Hematopoietic multipotent progenitor cell treated with erythropoietin and hydrocortisone succinate and interleukin-3 and kit ligand, for 6 days (in vitro differentiated cells): ENCODE measurements at regions not wholly inside any gene's neighbourhood (a gene's known extent, or its start where the extent isn't known, plus 50 kb on each side); places are given as distances from the start of the nearest gene placed in this dataset.
"Not testable (repeated sequence)": the region's sequence is repeated elsewhere in the genome, so short reads cannot be mapped to it uniquely, and the experiment has no call there.

Source experiments
- DNase-seq: peaks from one replicate; pipeline ENCODE4 v3.0.0-alpha.2; 2015

DNA sequence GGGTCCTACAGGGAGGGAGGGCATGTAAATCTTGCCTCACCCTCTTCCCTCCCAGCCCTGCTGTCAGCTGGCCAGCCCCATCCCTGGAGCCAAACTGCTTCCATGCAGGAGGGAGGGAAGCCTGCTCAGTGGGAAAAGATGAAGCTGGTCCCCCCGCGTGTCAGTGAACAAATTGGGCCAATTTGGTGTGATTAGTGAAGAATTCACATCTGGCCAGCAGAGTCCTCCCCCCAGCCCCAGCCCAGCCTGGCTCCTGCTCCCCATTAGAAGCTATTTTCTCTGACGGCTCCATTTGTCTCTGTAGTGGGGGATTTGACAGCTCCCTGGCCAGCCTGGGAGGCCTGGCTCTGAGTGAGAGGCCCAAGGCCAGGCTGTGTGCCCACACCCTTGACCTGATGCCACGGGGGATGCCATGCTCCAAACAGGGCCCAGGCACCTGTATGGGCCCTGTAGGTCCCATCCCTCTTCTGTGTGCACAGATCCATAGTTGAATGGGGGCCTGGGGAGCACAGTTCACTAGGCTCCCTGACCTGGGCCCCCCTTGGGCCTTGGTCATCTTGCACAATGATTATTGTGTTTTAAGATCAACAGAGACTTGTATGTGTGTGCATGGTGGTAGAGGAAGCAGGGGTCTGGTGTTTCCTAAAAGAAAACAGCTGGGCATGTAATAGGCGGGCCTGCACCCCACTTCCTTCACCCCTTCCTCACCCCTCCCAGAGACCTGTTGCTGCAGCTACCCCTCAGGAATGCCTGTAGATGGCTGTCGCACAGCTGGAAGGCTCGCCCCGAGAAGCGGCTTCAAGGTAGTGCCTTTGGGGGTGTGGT, 50.7 kb upstream of the TAC4 start:
- DNase-seq, result no peak

DNA sequence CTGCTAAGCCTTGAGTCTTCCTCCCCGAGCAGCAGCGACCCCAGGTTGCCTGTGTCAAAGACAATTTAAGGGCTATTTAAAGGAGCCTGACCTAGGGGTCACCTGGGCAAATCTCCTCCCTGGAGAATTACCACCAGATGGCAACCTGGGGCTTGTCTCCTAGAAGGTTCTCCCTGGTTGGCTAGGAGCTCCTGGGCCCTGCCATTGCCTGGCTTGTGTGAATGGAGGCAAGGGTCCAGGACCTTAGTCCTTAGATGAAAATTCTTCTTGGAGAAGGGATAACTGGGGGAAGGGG, 51.3 kb upstream of the TAC4 start:
- peak; percentile 24 for DNase-seq

DNA sequence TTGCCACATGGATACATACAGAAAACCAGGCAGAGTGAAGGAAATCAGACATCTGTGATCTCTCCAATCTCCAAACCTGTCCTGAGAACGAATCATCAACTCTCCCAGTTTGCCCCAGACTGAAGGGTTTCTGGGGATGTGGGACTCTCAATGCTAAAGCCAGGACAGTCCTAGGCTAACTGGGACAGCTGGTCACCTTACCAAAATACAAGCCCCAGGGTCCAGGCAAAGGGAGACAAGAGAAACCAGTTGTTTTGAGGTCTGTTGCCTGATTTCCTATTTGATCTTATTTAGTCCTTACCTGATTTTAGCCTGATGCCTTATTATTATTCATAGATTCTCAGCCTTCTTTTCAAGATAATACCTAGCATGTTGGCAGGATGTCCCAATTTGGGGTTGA, 51.7 kb upstream of the TAC4 start:
- DNase-seq, result no peak

DNA sequence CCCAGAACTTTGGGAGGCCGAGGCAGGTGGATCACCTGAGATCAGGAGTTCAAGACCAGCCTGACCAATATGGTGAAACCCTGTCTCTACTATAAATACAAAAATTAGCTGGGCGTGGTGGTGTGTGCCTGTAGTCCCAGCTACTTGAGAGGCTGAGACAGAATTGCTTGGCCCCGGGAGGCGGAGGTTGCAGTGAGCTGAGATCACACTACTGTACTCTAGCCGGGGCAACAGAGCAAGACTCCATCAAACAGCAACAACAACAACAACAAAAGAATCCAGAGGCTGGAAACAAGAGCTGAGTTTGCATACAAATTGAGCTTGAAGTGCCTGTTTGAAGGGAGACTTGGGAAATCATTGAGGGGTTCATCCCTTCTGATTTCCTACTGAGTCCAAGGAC, 52.9 kb upstream of the TAC4 start:
- not testable (repeated sequence) for DNase-seq

- DNase-seq, result no peak
Measured at GRCh38 chr17:49901460-49902331, 53.8 kb upstream of the TAC4 start.

- no peak for DNase-seq
Measured at GRCh38 chr17:49903523-49903922, 55.7 kb upstream of the TAC4 start.

DNA sequence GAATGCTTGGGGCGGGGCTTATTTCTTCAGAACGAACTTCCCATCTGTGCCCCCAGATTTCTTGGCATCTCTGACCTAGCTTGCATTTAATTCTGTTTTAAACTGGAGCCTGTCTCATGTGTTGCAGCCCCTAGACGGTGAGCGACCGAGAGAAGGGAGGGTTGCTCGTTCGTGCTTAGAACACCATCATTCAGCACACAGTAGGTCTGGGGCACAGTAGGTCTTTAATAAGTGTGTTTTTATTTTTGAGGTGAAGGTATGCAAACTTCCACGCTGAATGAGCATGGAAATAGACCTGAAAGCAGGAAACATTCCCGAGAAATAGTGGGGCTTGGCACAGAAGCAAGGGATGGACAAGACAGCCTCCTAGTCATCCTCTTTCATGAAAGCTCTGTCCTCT, 57.0 kb upstream of the TAC4 start:
- no peak for DNase-seq

DNA sequence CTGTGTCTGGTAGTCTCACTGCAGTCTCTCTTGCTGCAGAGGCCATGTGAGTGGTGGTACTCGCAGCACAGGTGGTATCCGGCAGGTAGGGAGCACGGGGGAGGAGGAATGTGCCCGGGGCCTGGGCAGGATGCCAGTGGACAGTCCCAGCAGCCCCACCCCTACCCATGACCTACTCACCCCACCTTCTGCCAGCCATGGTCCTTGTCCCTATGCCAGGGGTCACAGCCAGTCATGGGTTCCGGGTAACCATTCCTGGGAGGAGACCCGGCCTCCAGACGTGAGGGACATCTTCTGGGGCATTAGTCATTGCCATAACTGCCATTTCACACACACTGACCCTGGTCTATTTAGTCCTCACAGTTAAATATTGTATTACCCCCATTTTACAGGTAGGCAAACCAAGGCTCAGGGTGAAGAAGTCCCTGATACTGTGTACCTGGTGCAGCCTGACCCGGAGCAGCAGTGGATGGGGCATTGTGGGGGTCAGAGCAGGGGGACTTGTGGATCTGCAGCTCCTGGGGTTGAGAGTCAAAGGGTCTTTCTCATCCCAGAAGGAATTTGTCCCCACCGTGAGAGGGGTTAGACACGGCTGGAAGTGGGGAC, 58.8 kb upstream of the TAC4 start:
- DNase-seq, result no peak

DNA sequence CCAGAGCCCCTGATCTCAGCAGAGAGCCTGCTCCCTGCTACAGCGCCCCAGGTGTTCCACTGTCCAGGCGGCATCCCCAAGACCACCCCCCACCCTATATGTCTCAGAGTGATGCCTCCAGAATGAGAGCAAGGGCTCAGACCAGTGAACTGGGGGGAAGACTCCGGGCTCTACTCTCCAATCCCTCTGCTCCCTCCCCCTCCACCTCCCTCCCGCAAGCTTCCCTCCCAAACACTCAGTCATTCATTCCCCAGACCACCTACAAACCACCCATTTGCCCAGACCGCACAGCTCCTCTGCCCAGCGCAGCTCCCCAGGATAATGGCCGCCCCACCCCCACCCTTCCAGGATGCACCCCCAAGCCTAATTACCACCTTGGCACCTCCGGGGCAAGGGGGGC, 59.4 kb upstream of the TAC4 start:
- DNase-seq, result no peak

DNA sequence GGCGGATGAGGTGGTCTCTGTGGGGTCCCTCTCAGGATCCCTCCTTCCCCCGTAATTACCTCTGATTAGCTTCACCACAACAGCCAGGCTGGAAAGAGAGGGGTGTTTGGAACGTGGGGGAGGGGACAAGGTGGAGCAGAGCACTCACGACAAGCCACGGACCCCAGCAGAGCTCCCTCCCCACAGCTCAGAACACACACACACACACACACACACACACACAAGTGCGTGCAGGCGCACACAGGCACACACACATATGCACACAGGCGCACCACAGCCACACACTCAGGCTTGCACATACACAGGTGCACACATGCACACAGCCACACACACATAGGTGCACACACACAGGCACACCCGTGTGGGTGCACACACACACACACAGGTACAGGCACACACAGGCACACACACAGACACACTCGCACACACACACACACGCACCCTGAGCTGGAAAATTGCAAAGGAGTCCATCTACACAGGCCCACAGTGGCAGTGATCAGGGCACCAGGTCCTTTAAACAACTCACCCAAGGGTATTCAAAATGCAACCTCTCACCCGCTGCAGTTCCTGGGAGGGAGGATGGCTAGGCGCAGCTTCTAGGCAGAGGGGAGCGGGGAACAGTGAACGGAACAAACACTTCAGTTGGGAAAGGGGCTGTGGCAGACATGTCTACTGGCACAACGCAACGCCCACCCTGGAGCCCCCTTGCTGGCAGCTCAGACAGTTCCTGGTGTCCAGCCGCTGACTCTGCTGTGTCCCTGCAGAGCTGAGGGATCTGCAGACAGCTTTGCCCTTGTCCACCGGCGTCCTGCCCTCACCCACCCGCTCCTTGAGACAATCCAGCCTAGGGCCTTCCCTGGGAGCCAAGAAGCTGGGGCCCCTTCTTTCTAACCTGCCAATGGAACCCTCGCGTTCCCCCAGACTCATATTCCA, 59.9 kb upstream of the DLX4 start:
- no peak for DNase-seq

DNA sequence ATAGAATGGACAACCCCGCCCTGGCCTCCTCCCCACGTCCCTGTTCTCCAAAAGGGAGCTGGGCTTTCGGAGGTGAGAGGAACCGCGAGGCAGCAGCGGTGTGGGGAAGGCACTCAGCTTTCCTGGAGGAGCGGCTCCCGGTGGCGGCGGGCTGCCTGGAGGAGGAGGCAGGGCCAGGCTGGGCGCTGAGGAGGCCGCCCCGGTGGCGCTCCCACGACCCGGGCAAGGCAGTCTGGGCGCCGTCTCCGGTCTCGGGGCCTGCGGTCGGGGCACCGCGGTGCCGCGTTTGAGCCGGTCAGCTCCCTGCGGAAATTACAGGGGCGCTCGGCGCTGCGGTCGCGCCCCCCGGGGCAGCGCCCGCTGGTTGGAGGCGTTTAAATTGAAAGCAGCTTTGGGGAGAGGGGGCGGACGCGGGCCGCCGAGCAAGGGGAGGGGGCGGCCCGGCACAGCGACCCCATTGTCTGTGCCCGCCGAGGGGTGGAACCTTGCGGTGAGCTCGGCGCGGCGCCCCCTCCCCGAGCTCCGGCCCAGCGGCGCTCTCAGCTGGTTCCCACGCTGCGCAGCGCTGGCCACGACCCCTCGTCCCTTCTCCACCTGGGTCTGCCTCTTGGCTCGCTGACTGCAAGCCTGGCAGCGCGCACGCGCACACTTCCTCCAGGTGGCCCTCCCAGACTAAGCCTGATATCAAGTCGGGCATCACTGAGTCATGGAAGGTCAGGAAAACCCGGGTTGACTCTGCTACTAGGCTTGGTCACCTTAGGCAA, 58.7 kb upstream of the DLX4 start:
- DNase-seq, result peak; percentile 21

DNA sequence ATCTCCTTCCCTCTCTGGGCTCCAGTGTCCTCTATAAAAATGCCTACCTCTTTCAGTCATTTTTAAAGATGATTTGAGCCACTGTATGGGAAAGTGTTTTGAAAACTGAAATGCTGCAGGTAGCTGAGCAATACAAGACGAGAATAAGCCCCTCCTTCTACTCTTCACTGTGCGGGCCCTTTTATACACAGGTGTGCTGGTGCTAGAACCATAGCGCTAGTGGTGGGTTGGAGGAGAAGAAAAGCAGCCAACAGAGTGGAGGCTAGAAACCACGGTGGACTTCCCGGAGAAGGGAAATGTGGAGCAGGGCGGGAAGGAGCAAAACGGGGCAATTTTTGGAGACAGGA, 58.2 kb upstream of the DLX4 start:
- DNase-seq, result no peak

- no peak for DNase-seq
Measured at GRCh38 chr17:49911719-49912118, 57.3 kb upstream of the DLX4 start.

- DNase-seq, result no peak
Measured at GRCh38 chr17:49913226-49914095, 55.5 kb upstream of the DLX4 start.

GRCh38 chr17:49914096-49914490, 54.9 kb upstream of the DLX4 start:
- no peak for DNase-seq

DNA sequence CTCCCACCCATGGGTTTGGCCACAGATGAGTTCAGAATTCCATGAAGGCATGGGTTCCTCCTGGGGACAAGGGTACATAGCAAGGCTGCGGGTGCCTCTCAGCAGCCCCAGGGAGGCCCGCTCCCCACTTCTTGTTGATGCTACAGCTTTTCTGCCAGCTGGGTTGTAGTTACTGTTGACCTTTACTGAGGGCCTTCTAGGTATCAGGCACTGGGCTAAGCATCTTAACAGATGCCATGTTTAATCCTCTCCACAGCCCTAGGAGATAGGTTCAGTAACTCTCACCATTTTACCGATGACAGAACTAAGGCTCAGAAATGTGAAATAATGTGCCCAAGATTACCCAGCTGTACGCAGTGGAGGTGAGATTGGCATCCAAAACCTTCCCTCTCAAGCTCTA, 54.3 kb upstream of the DLX4 start:
- no peak for DNase-seq

DNA sequence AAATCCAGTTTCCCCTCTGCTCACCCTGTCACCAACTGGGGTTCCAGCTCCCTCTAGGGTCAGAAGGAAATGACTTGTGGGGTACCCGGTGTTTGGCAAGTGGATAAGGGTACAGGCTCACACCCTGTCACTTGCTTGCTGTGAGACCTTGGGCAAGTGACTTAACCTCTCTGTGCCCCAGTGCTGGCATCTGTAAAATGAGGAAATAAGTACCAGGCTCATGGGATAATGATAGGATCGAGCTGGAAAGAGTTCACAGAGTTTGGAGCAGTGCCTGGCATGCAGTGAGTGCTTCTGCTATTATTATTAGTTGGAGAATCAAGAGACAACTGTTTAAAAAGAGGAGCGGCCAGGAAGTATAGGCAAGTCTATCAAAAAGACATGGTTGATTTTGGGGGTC, 53.7 kb upstream of the DLX4 start:
- DNase-seq, result no peak

GRCh38 chr17:49915670-49916069, 53.3 kb upstream of the DLX4 start:
- DNase-seq, result no peak

GRCh38 chr17:49916854-49917515, 52.0 kb upstream of the DLX4 start:
- no peak for DNase-seq

GRCh38 chr17:49918591-49918990, 50.4 kb upstream of the DLX4 start:
- DNase-seq, result no peak
